ENCODE measurements at regions not wholly inside any gene's neighbourhood (a gene's known extent, or its start where the extent isn't known, plus 50 kb on each side); places are given as distances from the start of the nearest gene placed in this dataset.

DNA sequence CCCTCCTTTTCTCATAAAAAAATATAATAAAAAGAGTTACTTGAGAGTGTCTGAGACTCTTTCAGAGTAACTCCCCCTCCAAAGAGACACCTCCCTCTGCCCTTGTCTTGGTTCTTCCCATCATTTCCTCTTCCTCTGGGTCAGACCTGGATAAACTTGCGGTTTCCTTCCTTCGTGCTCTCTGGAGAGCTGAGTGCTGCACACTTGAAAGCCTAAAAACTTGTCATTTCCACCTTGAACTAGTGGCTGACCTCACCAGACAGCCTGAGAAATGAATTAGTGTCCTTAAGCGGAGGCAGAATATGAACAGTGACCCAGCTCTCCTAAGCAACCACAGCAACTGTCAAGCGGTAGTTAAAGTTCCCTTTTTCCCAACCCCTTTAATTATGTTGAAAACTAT, 88.4 kb upstream of the PROX1 start:
- TF ChIP-seq, protein P1, sequence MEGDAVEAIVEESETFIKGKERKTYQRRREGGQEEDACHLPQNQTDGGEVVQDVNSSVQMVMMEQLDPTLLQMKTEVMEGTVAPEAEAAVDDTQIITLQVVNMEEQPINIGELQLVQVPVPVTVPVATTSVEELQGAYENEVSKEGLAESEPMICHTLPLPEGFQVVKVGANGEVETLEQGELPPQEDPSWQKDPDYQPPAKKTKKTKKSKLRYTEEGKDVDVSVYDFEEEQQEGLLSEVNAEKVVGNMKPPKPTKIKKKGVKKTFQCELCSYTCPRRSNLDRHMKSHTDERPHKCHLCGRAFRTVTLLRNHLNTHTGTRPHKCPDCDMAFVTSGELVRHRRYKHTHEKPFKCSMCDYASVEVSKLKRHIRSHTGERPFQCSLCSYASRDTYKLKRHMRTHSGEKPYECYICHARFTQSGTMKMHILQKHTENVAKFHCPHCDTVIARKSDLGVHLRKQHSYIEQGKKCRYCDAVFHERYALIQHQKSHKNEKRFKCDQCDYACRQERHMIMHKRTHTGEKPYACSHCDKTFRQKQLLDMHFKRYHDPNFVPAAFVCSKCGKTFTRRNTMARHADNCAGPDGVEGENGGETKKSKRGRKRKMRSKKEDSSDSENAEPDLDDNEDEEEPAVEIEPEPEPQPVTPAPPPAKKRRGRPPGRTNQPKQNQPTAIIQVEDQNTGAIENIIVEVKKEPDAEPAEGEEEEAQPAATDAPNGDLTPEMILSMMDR (IDR thresholded peaks at IDR 0.05) = no peak
- Histone ChIP-seq H3K27me3 (ENCODE audit: insufficient read depth in 3 of 3, low read length in 2 of 3) (no peaks in the 10 kb centered on the region), H3K4me3 (no peak overlapping the region), H3K36me3 (ENCODE audit: insufficient read depth in 1 of 2, low read depth in 1 of 2) (no peaks in the 10 kb centered on the region), H3K9me3 (no peaks in the 10 kb centered on the region), H3K4me1 (no peaks in the 10 kb centered on the region), H3K27ac (no peak overlapping the region)
- no peak for DNase-seq
- intact Hi-C loops (cut with DNase I) = no loop called here
- ATAC-seq = no peak
- WGBS, 3 donors = 56 to 63% (median 62%) methylated on average over 4 of the region's 4 CpGs

DNA sequence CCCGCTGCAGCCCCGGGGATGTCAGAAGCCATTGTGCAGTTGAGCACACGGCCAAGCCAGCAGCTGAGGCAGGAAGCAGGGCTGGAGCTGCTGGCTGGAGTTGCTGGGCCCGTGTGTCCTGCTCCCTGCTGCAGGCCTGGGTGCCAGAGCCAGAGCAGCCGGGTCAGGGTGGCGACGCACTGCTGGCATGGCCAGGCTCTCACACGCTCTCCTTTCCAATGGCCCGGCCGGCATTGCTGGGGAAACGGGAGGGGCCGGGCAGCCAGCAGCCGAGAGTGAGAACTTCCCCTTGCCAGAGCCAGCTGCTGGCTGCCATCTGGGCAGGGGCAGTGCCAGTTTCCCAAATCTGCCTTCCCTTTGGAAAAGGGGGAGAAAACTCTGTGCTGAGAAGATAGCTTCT, 82.4 kb upstream of the PROX1 start:
- TF ChIP-seq, protein P1 (IDR thresholded peaks at IDR 0.05) = no peak
- intact Hi-C loops (cut with DNase I) = no loop called here
- no peaks in the 10 kb centered on the region for H3K4me1 ChIP-seq
- DNase-seq (peak; percentile 23 to 58), ATAC-seq (peak; percentile 67 to 80 (median 72))
- H3K27ac ChIP-seq = no peak overlapping the region
- peak overlapping the region; percentile 7 for H3K4me3 ChIP-seq
- WGBS, 3 donors = 11 to 22% (median 16%) methylated on average over 13 of the region's 13 CpGs
- no peaks in the 10 kb centered on the region for H3K36me3 ChIP-seq (ENCODE audit: insufficient read depth in 1 of 2, low read depth in 1 of 2)
- H3K27me3 ChIP-seq (ENCODE audit: insufficient read depth in 3 of 3, low read length in 2 of 3) = no peaks in the 10 kb centered on the region
- H3K9me3 ChIP-seq = no peaks in the 10 kb centered on the region

DNA sequence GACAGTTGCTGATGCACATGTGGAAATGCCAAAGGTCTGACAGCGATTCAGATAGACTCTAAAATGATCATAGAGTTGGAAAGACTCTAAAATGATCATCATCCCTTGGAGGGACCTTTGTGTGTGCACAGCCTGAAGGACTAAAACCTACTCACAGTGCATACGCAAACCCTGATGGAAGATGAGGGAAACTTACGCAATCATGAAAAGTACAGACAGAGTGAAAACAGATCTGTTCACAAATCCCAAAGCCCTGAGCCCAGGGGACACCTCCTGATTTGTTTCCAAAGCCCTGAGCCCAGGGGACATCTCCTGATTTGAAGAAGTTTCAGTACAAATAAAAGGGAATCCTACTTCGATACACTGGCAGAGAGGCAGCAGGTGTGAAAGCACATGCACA, 79.3 kb upstream of the PROX1 start:
- WGBS, 3 donors = 96 to 99% (median 96%) methylated on average over 4 of the region's 4 CpGs
- Histone ChIP-seq H3K27me3 (ENCODE audit: insufficient read depth in 3 of 3, low read length in 2 of 3) (no peaks in the 10 kb centered on the region), H3K27ac (no peak overlapping the region), H3K4me3 (no peak overlapping the region), H3K9me3 (no peaks in the 10 kb centered on the region), H3K4me1 (no peaks in the 10 kb centered on the region), H3K36me3 (ENCODE audit: insufficient read depth in 1 of 2, low read depth in 1 of 2) (no peaks in the 10 kb centered on the region)
- TF ChIP-seq, protein P1 (IDR thresholded peaks at IDR 0.05) = no peak
- DNase-seq (no peak), ATAC-seq (no peak)
- intact Hi-C loops (cut with DNase I) = no loop called here

DNA sequence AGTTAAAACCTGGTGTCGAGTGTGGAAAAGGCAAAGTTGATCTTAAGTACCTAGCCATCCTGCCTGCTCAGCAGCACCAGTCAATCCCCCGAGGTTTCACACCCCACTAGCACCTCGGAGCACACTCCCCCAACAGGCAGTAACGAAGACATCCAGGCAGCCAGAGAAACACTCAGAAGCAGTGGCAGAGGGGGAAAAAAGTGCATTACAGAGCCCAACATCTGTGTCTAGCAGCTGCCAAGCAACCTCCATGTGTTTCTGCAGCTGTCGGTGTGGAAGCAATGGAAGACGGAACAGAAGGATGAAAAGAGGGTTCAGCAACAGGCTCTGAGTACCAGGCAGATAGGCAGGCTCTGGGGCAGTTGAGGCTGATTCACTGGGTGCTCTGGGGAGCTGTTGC, 73.4 kb upstream of the PROX1 start:
- no peak for ATAC-seq
- DNase-seq = no peak
- Histone ChIP-seq H3K27me3 (ENCODE audit: insufficient read depth in 3 of 3, low read length in 2 of 3) (peaks cover 0 to 7% (median 0%) of the 10 kb centered on the region in 3 donors), H3K9me3 (no peaks in the 10 kb centered on the region), H3K27ac (no peak overlapping the region), H3K36me3 (ENCODE audit: insufficient read depth in 1 of 2, low read depth in 1 of 2) (no peaks in the 10 kb centered on the region), H3K4me1 (no peaks in the 10 kb centered on the region), H3K4me3 (no peak overlapping the region)
- intact Hi-C loops (cut with DNase I) = no loop called here
- TF ChIP-seq, protein P1 (IDR thresholded peaks at IDR 0.05) = no peak
- 30 to 40% (median 36%) methylated on average over 6 of the region's 6 CpGs for WGBS, 3 donors

DNA sequence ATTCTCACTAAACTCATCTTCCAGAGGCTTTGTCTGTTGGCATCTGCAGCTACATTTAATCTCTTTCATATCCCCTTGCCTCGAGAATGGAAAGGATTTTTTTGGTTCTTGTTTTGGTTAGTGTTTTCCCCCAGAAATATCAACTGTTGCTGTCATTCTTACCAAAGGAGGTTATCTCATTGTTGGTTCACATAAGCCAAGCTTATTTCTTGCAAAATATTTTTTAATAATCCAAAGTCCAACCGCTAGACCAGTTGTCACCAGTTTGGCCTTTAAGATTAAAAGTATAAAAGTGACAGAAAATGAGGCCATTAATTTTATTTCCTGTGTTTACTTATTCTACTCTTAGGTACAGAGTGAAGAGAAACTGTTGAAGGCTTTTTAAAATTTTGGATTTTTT, 66.5 kb upstream of the PROX1 start:
- Histone ChIP-seq H3K4me3 (no peak overlapping the region), H3K27me3 (ENCODE audit: insufficient read depth in 3 of 3, low read length in 2 of 3) (no peaks in the 10 kb centered on the region), H3K36me3 (ENCODE audit: insufficient read depth in 1 of 2, low read depth in 1 of 2) (no peaks in the 10 kb centered on the region), H3K9me3 (no peaks in the 10 kb centered on the region), H3K4me1 (no peaks in the 10 kb centered on the region), H3K27ac (no peak overlapping the region)
- no peak for ATAC-seq
- no peak for DNase-seq
- intact Hi-C loops (cut with DNase I) = no loop called here
- WGBS, 3 donors = 28 to 49% (median 37%) methylated on average over 2 of the region's 2 CpGs
- TF ChIP-seq, protein P1 (IDR thresholded peaks at IDR 0.05) = no peak

Data from psoas muscle (tissue), 7 donors.